Esophagus muscularis mucosa (tissue), 4 donors: ENCODE measurements at regions not wholly inside any gene's neighbourhood (a gene's known extent, or its start where the extent isn't known, plus 50 kb on each side); places are given as distances from the start of the nearest gene placed in this dataset.

Experiments
- CTCF ChIP-seq, 3 experiments: fragments of 200-600 bp in 2 of 3; fragments of 450-650 bp in 1 of 3; sonication (generic) in 2 of 3; IDR thresholded peaks; one replicate each; pipeline ENCODE4 v1.5.1; 2017 to 2019; ENCODE audit warnings: antibody characterized with exemption in 3 of 3, mild to moderate bottlenecking in 2 of 3, moderate library complexity in 1 of 3
- EP300 ChIP-seq: sonication (generic); formaldehyde crosslinking; IDR thresholded peaks from one replicate; pipeline ENCODE4 v1.6.1; 2017; ENCODE audit warnings: antibody characterized with exemption
- POLR2AphosphoS5 ChIP-seq, 2 donors: sonication (generic); formaldehyde crosslinking; IDR thresholded peaks; one replicate each; pipeline ENCODE4 v1.6.1; 2017; ENCODE audit warnings: antibody characterized with exemption in 2 of 2

DNA sequence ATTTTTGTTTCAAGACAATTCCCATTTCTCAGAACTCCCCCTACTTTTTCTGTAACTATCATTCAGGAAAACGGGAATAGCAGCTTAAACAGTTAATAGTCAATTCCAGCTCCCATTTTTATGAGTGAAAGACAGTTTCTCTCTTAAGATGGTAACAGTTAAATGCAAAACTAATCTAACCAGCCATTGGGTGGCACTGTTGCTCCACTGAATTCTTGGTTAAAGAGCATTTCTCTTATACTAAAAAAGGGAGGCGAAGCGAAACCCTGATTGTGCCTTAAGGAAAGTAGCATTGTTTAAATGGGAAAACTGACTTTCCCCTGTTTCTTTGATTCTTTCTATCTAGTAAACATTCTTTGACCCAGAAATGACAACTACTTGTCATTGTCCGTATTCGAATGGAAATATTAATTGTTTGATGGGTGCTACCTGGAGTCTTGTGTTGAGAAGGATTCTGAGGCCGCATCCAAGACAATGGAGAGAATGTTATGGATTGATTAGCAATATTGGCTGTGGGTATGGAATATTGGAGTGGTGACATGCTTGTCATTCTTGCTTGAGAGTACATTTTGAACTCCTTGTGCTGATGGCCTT is 507.8 kb downstream of the MAT2B start:
- TF ChIP-seq POLR2AphosphoS5 (IDR thresholded peaks at IDR 0.05): no peak
- TF ChIP-seq EP300: no peak
- TF ChIP-seq CTCF (IDR thresholded peaks at IDR 0.05): peak; percentile 58 to 64 (median 60)
